ENCODE measurements at regions not wholly inside any gene's neighbourhood (a gene's known extent, or its start where the extent isn't known, plus 50 kb on each side); places are given as distances from the start of the nearest gene placed in this dataset.
"Not testable (repeated sequence)": the region's sequence is repeated elsewhere in the genome, so short reads cannot be mapped to it uniquely, and the experiment has no call there.

DNA sequence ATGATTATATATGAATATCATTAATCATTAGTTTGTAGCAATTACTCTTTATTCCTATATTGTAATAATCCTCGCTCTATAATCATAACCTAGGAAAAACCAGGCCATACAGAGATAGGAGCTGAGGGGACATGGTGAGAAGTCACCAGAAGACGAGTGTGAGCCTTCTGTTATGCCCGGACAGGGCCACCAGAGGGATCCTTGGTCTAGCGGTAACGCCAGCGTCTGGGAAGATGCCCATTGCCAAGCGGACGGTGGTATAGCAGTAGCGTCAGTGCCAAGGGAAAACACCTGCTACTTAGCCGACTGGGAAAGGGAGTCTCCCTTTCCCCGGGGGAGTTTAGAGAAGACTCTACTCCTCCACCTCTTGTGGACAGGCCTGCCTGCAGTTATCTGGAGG lies 1347.6 kb downstream of the GATA3 start:
- not testable (repeated sequence) for DNase-seq (ENCODE audit: low read depth)

DNA sequence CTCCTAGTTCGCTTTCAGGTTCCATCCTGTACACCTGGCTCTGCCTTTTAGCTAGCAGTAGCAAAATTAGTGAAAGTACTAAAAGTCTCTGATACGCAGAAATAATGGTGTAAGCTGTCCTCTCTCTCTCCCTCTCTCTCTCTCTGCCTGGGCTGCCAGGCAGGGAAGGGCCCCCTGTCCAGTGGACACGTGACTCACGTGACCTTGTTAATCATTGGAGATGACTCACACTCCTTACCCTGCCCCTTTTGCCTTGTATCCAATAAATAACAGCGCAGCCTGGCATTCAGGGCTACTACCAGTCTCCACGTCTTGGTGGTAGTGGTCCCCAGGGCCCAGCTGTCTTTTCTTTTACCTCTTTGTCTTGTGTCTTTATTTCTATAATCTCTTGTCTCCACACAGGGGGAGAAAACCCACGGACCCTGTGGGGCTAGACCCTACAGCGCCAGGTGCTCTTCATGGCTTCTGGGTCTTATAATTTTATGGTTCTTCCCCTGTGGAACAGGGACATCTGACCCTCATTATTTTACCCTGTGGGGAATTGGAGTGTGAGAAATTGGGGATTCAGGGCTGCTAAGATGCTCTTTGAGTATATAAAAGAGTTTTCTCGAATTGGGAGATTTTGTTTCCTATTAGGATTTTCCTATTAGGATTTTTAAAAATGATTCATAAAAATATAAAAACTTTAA lies 1348.2 kb downstream of the GATA3 start:
- not testable (repeated sequence) for DNase-seq (ENCODE audit: low read depth)

DNA sequence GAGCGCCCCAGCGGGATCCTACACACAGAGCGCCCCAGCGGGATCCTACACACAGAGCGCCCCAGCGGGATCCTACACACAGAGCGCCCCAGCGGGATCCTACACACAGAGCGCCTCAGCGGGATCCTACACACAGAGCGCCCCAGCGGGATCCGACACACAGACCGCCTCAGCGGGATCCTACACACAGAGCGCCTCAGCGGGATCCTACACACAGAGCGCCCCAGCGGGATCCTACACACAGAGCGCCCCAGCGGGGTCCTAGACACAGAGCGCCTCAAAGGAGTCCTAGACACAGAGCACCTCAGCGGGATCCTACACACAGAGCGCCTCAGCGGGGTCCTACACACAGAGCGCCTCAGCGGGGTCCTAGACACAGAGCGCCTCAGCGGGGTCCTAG lies 1352.7 kb downstream of the GATA3 start:
- DNase-seq (ENCODE audit: low read depth) = not testable (repeated sequence)

DNA sequence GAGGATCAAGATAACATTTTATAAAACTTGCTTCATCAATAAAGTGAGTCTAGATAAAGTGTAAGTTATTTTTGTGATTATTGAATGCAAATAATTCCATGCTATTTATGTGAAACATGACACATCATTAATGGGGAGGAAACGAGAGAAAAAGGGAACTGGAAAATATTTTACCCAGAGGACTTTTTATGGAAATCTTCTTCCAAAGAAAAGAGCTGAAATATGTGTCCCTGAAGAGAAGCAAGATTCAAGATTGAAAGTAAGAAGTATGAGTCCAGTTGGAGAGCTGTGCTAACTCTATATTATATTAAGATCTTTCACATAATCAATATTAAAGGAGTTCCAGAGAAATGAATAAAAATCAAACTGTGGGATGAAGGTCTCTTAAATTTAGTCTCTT lies 1361.8 kb downstream of the GATA3 start:
- no peak for DNase-seq (ENCODE audit: low read depth)

DNA sequence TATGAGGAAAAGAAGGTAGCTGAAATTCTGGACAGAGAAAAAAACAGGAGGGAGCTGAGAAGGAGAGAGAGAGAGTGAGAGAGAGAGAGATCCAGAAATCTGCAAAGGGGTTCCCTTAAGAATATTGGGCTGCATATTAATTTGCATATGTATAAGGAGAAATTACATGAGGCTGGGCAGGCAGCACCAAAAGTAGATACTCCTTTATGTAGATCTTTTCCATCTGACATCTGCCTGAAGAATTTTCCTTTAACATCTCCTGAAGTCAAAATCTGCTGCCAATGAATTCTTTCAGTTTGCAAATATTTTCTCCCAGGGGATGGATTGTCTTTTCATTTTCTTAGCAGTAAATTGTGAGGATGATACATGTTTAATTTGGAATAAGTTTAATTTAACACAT lies 1365.3 kb downstream of the GATA3 start:
- DNase-seq (ENCODE audit: low read depth) = no peak

DNA sequence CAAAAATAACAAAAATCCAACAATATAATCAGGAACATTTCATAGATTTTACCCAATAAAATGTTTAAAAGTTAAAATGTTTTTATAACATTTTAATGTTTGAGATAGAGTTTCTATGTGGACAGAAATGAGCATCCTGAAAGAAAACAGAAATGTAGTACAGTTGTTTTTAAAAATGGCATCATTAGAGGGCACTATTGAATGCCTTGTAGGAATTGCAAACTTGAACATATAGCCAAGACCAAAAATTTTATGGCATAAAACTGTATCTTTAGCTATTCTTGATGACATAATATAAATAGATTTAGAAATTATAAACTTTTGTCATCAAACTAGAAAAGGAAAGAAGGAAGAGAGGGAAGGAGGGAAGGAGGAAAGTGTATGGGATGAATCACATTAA lies 1372.7 kb downstream of the GATA3 start:
- no peak for DNase-seq (ENCODE audit: low read depth)

DNA sequence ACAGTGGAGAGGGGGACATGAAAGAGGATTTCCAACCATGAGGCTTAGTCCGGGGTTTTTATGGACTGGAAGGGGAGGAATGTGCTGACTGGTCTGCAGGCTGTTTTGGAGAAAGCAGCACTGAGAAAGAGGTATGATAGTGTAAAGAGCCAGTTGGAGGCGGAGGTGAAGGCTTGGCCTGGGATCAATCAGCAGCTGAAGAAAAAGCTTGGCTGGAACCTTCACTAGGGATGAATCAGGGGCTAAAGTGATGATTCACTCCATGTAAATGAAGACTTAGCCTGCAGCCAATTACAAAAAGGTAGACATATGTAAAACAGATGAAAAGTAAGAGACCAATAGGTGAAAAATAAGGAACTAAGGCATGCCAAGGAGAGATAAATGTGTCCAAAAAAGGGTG lies 1382.6 kb downstream of the GATA3 start:
- DNase-seq (ENCODE audit: low read depth) = no peak

DNA sequence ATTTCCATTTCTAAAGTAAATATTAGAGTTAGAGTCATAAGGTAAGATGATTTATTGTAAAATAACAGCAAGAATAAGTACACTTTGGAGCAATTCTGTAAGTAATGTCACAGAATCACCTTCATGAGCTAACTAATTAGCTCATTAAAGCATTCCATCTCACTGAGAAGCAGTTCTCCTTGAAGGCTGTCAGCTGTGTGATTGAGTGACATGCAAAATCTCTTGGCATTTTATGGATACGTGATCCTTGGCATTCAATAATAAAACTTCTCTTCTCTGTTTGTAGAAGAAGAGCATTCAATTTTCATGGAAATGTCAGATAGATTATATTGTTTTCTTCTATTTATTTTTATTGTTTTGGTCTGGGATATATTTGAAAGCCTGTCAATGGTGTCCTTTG lies 1389.3 kb downstream of the GATA3 start:
- no peak for DNase-seq (ENCODE audit: low read depth)

DNA sequence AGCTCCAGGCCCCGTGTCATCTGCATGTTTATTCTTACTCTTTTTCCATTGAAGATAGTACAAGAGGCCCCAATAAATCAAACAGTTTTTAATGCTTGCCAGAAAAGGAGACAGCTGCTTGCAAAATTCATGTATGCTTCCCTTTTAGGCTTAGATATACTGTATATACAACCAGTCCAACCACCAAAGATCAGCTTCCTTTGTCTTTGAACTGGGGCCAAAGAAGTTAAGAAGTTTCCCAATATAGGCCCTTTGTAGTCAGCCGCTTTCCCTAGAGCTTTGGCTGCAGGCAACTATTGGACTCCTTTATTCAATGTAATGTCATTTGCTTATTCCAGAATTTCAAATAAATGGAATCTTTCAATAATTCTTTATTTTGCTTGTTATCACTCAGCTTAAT lies 1395.0 kb downstream of the GATA3 start:
- no peak for DNase-seq (ENCODE audit: low read depth)

DNA sequence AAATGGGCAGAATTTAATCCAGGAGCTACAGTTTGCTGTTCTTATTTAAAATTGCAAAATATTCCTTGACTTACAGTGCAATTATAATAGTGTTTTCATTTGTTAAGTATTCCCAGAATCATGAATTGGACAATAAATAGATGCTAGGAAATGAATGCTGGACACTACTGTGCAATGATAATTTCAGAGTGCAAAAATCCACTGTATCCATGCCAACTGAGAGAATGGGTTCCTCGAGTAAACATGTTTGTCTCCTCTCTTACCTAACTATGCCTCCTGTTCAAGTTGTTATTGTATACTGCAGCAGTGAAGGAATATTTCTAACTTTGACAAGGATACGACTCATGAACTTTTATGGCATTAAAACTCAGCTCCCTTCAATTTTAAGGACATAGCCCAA lies 1396.3 kb downstream of the GATA3 start:
- no peak for DNase-seq (ENCODE audit: low read depth)

DNA sequence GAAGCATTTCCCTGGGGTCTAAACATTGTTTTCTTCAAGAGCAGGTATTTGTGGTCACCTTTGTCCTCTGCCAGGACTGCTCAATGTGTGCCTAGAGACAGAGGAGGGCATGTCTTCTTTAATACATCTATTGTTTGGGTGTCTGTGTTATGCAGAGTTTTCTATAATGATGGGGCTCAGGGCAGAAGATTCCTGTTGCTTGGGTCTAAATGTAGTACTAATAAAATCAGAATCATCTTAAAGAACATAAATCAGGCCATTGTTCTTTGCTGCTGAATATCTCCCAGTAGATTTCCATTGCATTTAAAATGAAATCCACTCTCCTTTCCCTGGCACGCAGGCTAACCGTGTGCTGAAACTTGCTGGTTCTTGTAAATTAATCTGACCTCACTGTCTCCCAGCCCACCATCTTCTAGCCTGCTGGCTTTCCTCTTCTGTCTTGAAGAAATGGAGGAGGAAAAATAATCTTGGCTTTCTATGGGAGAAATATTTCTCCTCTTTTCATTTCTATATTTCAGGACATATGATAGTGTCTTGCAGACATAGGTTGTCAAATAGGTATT lies 1396.8 kb downstream of the GATA3 start:
- DNase-seq (ENCODE audit: low read depth) = no peak

DNA sequence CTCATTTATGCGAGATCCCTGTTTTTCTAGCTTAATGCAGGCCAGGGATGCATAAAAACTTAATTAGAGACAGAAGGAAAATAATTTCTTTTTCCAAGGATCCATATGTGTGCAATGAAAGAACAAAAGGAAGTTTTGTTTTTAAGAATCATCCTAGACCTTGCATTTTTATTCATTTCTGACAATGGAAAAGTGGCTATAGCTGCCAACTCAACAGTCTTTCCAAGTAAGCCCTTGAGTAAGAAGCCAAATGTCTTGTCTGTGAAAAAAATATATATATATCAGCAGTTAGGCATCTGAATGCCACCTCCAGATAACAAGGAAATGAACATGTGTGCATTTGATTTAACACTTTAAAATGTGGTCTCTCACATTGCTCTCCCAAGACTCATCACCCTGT lies 1397.6 kb downstream of the GATA3 start:
- DNase-seq (ENCODE audit: low read depth) = no peak

DNA sequence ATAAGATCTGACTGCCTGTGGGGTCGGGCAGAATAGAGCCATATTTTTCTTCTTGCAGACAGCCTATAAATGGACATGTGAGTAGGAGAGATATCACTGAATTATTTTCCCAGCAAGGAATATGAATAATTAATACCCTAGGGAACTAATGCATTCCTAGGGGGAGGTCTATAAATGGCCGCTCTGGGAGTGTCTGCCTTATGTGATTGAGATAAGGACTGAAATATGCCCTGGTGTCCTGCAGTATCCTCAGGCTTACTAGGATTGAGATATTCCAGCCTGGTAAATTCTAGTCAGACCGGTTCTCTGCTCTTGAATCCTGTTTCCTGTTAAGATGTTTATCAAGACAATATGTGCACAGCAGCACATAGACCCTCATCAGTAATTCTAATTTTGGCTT lies 1399.4 kb downstream of the GATA3 start:
- not testable (repeated sequence) for DNase-seq (ENCODE audit: low read depth)

DNA sequence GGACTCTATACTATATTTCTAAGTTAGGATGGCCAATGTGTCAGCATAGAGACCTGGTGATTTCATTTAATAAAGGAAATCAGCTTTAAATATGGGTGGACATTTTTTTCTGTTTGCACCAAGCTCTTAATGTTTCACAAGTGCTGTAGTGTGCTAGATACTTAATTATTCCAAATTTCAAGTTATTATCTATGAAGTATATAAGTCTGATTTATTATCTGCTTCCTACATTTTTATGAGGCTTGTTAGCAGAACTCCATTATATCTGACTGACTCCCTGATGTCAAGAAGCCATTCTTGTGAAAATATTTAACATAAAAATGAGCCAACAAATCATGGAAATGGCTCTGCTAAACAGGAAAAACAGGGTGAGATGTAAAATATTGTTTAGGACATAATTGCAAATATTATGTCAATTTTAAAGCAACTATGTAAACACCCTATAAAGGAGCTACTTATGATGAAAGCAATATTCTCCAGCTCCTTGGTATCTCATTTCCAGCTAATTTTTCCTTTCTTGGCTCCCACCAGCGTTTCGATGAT lies 1415.2 kb downstream of the GATA3 start:
- no peak for DNase-seq (ENCODE audit: low read depth)

DNA sequence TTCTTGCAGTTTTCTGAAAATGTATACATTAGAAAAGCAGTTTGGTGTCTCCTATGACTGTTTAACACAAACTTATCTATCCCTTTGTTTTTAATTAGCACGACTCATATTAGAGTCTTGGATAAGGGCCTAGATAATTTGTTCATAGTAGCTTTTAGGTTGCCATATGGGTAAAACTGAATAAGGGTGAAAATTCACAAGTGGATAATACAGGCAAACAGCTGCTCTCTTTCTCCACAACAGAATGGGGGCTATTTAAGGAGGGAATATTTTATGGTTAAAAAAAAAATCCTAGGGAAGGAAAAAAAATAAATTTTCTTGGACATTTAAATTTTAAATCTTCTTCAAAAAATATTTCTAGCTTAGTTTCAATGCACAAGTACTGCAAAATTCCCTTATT lies 1416.1 kb downstream of the GATA3 start:
- no peak for DNase-seq (ENCODE audit: low read depth)

DNA sequence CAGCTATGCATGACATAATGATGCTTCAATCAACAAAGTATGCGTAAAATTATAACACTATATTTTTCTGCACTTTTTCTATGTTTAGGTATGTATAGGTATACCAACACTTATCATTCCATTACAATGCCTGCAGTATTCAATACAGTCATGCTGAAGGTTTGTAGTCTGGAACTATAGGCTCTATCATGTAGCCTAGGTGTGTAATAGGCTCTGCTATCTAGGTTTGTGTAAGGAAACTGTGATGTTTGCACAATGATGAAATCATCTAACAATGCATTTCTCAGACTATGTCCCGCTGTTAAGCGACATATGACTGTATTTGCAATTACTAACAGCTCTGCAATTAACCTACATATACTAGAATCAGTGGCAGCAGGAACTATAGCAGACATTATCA lies 1447.5 kb downstream of the GATA3 start:
- DNase-seq (ENCODE audit: low read depth) = no peak

DNA sequence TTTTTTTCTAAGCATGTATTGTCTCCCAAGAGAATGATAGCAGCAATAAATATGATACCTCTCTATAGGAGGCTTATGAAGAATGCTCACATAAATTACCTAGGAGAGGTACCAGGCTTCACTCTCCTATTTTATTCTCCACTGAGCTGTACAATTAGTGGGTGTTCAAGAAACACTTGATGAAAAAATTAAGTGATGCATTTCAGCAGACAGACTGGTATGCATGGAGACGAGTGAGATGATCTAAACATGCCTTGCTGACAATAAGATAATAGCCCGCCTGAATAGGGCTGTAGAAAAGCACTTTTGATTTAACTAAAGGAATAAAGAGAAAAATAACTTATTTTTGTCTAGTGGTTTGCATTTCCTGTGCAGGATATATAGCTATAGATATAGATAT lies 1449.7 kb downstream of the GATA3 start:
- no peak for DNase-seq (ENCODE audit: low read depth)

DNA sequence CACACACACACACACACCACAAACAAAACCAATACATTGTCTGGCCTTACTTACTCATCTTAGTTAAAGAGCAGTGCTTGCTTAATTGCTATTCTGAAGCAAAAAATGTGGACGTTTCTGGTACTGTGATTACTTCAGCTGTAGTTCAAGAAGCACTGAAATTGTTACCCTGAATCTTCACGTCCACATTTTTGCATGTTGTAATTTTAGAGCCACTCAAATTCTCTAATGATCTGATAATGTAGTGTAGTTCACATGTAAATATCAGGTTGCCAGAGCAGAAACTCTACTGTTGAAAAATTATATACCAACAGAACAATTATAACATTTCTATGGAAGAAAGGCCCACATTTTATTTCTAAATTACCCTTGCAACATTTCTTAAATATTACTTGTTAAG lies 1451.1 kb downstream of the GATA3 start:
- DNase-seq (ENCODE audit: low read depth) = no peak

DNA sequence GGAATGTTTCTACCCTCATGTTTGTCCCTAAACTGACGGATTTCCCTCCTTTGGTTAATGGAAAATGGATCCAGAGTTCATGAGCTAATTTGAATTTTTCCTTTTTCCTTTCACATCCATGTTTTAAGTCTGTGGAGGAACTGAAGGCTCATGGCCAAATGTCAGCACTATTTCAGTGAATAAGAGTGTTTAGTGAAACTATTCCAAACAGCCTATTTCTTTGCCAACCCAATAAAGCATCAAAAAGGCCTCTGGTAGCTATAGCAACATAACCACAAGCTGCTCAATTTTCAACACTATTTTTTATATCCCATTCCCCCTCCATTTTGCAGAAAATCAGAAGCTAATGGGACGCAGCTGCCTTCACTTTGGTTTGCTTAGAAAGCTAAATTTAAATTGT lies 1454.1 kb downstream of the GATA3 start:
- DNase-seq (ENCODE audit: low read depth) = no peak

DNA sequence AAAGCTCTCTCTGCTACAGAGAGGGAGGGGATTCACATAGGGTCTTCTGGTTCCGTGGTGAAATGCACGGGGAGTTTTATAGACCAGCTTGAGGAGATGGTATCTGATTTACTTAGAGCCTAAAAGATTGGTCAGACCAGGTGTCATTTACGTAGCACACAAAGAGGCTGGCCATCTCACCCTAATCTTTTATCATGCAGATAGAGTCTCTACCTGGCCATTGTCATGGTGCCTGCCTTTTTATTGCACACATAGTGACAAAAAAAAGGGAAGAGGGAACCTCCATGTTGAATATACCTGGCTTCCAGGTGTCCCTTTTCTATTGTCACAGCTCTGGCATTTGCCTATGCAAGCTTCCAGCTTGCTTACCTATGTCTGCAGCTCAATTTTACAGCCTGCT lies 1456.1 kb downstream of the GATA3 start:
- DNase-seq (ENCODE audit: low read depth) = no peak

DNA sequence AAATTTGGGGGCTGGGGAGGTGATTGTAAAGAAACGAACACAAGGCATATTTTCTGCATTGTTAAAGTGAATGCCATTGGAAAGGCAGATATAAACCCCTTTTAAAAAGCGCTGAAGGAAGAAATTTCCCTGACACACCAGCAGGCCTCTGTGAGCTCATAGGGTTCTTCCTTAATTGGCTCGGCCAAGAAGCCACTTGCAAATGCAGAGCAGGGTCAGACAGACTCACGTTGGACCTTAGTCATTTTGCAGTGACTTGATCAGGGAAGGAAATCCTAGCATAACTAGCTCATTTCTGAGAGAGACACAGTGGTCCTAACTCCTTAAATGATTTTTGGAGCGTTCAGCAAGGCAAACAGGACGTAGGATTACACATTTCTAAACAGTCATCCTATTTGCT lies 1461.4 kb downstream of the GATA3 start:
- DNase-seq (ENCODE audit: low read depth) = no peak

DNA sequence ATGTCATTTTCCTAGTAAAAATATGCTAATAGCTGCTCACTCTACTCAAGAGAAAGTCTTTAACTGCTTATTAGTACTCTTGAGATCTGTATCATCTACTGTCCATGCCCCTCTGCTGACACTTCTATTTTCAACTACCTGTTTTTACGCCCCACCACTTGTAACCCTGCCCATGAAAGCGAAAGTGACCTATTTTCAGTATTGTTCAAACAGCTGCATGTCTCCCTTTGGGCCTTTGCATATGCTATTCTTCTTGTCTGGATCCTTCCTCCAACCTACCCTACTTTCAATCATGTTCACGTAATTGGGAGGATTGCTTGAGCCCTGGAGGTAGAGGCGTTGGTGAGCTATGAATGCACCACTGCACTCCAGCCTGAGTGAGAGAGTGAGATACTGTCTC lies 1481.3 kb downstream of the GATA3 start:
- DNase-seq (ENCODE audit: low read depth) = no peak

DNA sequence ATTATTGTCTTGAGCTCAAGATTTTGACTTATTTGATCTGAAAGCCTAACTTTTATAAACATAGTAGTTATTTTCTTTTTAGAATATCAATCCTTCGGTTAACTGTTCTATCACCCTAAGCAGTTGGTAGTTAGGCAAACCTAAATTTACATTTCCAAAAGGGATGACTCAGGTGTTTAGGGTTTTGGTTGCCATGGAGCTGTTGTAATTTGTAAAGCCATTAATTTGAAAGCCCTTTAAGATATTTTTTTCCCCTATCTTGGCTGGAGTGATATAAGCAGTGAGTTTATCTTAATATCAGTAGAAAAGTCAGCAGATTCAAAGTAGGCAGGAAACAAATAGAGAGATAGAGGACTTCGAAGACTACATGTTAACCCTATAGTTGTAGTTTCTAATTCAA lies 1472.6 kb upstream of the CELF2 start:
- no peak for DNase-seq (ENCODE audit: low read depth)
